Endothelial cell of umbilical vein (primary cell): ENCODE measurements at regions not wholly inside any gene's neighbourhood (a gene's known extent, or its start where the extent isn't known, plus 50 kb on each side); places are given as distances from the start of the nearest gene placed in this dataset.

Source experiments
- BruUV-seq: library from RNA; stranded (reverse); fragments of 400-500 nt; replicated peaks from 2 replicates; lab custom pipeline; 2021; lab: Mats Ljungman, UMichigan
- CTCF ChIA-PET: fragments of 300-600, 350-600 bp; sonication (Branson Sonifier 250); formaldehyde crosslinking; loops from one replicate; lab custom pipeline; 2021; ENCODE audit warnings: antibody characterized with exemption, inconsistent platforms; lab: Charles Lee
- POLR2A ChIA-PET: fragments of 300-600, 350-600 bp; sonication (Branson Sonifier 250); formaldehyde crosslinking; loops from one replicate; lab custom pipeline; 2021; ENCODE audit warnings: antibody characterized with exemption, inconsistent platforms; lab: Charles Lee
- DNase-seq: peaks from one replicate; pipeline ENCODE4 v3.0.0-alpha.2; 2011; ENCODE audit warnings: low read depth, low spot score
- FAIRE-seq: peaks from 2 replicates; lab custom pipeline; 2011; peaks lifted over from hg19 to GRCh38; lab: Jason Lieb, UNC
- H2AFZ ChIP-seq: 2 replicates; pipeline ENCODE4 v1.6.0; 2012; ENCODE audit warnings: low read depth, low read length, control low read depth, inconsistent platforms
- H3K27ac ChIP-seq: 2 replicates; pipeline ENCODE4 v1.5.1; 2011; ENCODE audit warnings: low read depth, mild to moderate bottlenecking, control low read depth, low read length, moderate library complexity; ENCODE audit not compliant: insufficient read depth
- H3K27me3 ChIP-seq, 2 experiments: 2 replicates each; pipeline versions ENCODE4 v1.6.0 to v1.6.1; 2011; ENCODE audit warnings: low read length in 2 of 2, mixed read lengths in 1 of 2; ENCODE audit not compliant: control insufficient read depth in 2 of 2, insufficient read depth in 2 of 2
- H3K36me3 ChIP-seq, 2 experiments: 2 replicates in 1 of 2; 3 replicates in 1 of 2; pipeline ENCODE4 v1.5.1; 2011; ENCODE audit warnings: low read length in 2 of 2, mild to moderate bottlenecking in 1 of 2, moderate library complexity in 1 of 2; ENCODE audit not compliant: control insufficient read depth in 2 of 2, insufficient read depth in 2 of 2; ENCODE audit errors: extremely low read depth in 1 of 2
- H3K4me1 ChIP-seq: 3 replicates; pipeline ENCODE4 v1.5.1; 2011; ENCODE audit warnings: mild to moderate bottlenecking, low read length; ENCODE audit not compliant: control insufficient read depth, insufficient read depth; ENCODE audit errors: extremely low read depth
- H3K4me2 ChIP-seq: 2 replicates; pipeline ENCODE4 v1.6.1; 2011; ENCODE audit warnings: low read length, control low read depth, mixed read lengths; ENCODE audit not compliant: insufficient read depth
- H3K4me3 ChIP-seq, 3 experiments: fragments of 200-600 bp in 1 of 3; sonication (generic), shearing (Covaris generic) in 1 of 3; replicated peaks in 1 of 3; 2 replicates each; pipeline ENCODE4 v1.5.1; 2011 to 2016; ENCODE audit warnings: control low read depth in 3 of 3, low read length in 3 of 3, mild to moderate bottlenecking in 2 of 3, inconsistent platforms in 1 of 3, low read depth in 1 of 3, moderate library complexity in 1 of 3; ENCODE audit not compliant: insufficient read depth in 1 of 3
- H3K79me2 ChIP-seq: 2 replicates; pipeline ENCODE4 v1.6.0; 2012; ENCODE audit warnings: low read length, inconsistent platforms; ENCODE audit not compliant: control insufficient read depth, insufficient read depth
- H3K9ac ChIP-seq: replicated peaks from 2 replicates; pipeline ENCODE3; 2011; ENCODE audit warnings: low read length, control low read depth; ENCODE audit not compliant: insufficient read depth; ENCODE audit errors: extremely low read depth
- H3K9me1 ChIP-seq: replicated peaks from 3 replicates; pipeline ENCODE4 v1.6.0; 2011; ENCODE audit warnings: mild to moderate bottlenecking, low read length; ENCODE audit not compliant: control insufficient read depth, insufficient read depth; ENCODE audit errors: extremely low read depth
- H3K9me3 ChIP-seq: replicated peaks from 2 replicates; pipeline ENCODE4 v1.5.1; 2012; ENCODE audit warnings: low read length, inconsistent platforms; ENCODE audit not compliant: control insufficient read depth, insufficient read depth
- H4K20me1 ChIP-seq: replicated peaks from 2 replicates; pipeline ENCODE3; 2011; ENCODE audit warnings: mild to moderate bottlenecking, low read length; ENCODE audit not compliant: control insufficient read depth, insufficient read depth; ENCODE audit errors: extremely low read depth
- EZH2 ChIP-seq: IDR thresholded peaks from 2 replicates; pipeline ENCODE4 v1.6.1; 2012; ENCODE audit warnings: borderline replicate concordance, low read depth, mild to moderate bottlenecking, moderate library complexity, low read length, inconsistent platforms; ENCODE audit not compliant: severe bottlenecking
- FOS ChIP-seq: IDR thresholded peaks from 2 replicates; pipeline ENCODE4 v1.6.1; 2011; ENCODE audit warnings: mild to moderate bottlenecking, low read length, moderate library complexity, borderline replicate concordance; ENCODE audit not compliant: insufficient read depth
- GATA2 ChIP-seq: IDR thresholded peaks from 2 replicates; pipeline ENCODE4 v1.7.0; 2011; ENCODE audit warnings: low read depth, mild to moderate bottlenecking, moderate library complexity, mixed read lengths, low read length; ENCODE audit not compliant: insufficient read length, insufficient read depth
- JUN ChIP-seq: IDR thresholded peaks from 2 replicates; pipeline ENCODE4 v1.6.1; 2011; ENCODE audit warnings: borderline replicate concordance, low read depth; ENCODE audit not compliant: insufficient read length, insufficient read depth
- MYC ChIP-seq: IDR thresholded peaks from one replicate; pipeline ENCODE4 v1.6.1; 2011; ENCODE audit warnings: mild to moderate bottlenecking, low read depth, low read length
- POLR2A ChIP-seq: IDR thresholded peaks from 2 replicates; pipeline ENCODE4 v1.6.1; 2012; ENCODE audit warnings: low read depth, mild to moderate bottlenecking, control low read depth, low read length
- POLR2AphosphoS5 ChIP-seq: IDR thresholded peaks from 2 replicates; pipeline ENCODE4 v1.6.1; 2012; ENCODE audit warnings: low read depth, mild to moderate bottlenecking, control low read depth, low read length, moderate library complexity; ENCODE audit not compliant: insufficient read depth
- dilution Hi-C: fragments of 300-500 bp; cut with MboI; formaldehyde crosslinking; loops from one replicate; pipeline ENCODE4 v1.15.0; 2019; ENCODE audit warnings: low sequenced_read_pairs; ENCODE audit not compliant: extremely low pct_ligation_motif_present
- intact Hi-C: fragments of 100-400 bp; cut with micrococcal nuclease; formaldehyde crosslinking; loops from one replicate; pipeline ENCODE4 v1.10.0; 2022
- TF ChIP-seq, protein P1 (sequence below): IDR thresholded peaks from 2 replicates; pipeline ENCODE4 v1.6.1; 2011; ENCODE audit not compliant: insufficient read depth, insufficient read length
- TF ChIP-seq, protein P2 (sequence below), 2 donors: IDR thresholded peaks; 1 replicate in 1 of 2; 2 replicates in 1 of 2; pipeline ENCODE4 v1.5.1; 2011; ENCODE audit warnings: low read length in 2 of 2, mild to moderate bottlenecking in 2 of 2, moderate library complexity in 2 of 2, control low read depth in 1 of 2, inconsistent platforms in 1 of 2, low read depth in 1 of 2; ENCODE audit not compliant: insufficient read depth in 1 of 2; ENCODE audit errors: extremely low read depth in 1 of 2

- POLR2A ChIA-PET: no interaction called here
- H3K9ac ChIP-seq: no peak overlapping the region
- H3K4me2 ChIP-seq: no peak overlapping the region
- no peak for FAIRE-seq
- no peaks in the 10 kb centered on the region for H3K4me1 ChIP-seq
- no peak overlapping the region for H3K4me3 ChIP-seq
- CTCF ChIA-PET: no interaction called here
- dilution Hi-C loops: no loop called here
- H3K79me2 ChIP-seq: no peaks in the 10 kb centered on the region
- H3K27ac ChIP-seq: no peak overlapping the region
- H3K9me3 ChIP-seq: no peaks in the 10 kb centered on the region
- H4K20me1 ChIP-seq: no peaks in the 10 kb centered on the region
- intact Hi-C loops: no loop called here
- no peak for DNase-seq
- no peak overlapping the region for H2AFZ ChIP-seq
- BruUV-seq: no TSS peak
- H3K27me3 ChIP-seq: no peaks in the 10 kb centered on the region
- H3K36me3 ChIP-seq: no peaks in the 10 kb centered on the region
- TF ChIP-seq EZH2 (no peak), POLR2AphosphoS5 (no peak), JUN (no peak), MYC (no peak), FOS (no peak), GATA2 (no peak), POLR2A (no peak)
- TF ChIP-seq, protein P1, sequence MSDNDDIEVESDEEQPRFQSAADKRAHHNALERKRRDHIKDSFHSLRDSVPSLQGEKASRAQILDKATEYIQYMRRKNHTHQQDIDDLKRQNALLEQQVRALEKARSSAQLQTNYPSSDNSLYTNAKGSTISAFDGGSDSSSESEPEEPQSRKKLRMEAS: no peak
- TF ChIP-seq, protein P2, sequence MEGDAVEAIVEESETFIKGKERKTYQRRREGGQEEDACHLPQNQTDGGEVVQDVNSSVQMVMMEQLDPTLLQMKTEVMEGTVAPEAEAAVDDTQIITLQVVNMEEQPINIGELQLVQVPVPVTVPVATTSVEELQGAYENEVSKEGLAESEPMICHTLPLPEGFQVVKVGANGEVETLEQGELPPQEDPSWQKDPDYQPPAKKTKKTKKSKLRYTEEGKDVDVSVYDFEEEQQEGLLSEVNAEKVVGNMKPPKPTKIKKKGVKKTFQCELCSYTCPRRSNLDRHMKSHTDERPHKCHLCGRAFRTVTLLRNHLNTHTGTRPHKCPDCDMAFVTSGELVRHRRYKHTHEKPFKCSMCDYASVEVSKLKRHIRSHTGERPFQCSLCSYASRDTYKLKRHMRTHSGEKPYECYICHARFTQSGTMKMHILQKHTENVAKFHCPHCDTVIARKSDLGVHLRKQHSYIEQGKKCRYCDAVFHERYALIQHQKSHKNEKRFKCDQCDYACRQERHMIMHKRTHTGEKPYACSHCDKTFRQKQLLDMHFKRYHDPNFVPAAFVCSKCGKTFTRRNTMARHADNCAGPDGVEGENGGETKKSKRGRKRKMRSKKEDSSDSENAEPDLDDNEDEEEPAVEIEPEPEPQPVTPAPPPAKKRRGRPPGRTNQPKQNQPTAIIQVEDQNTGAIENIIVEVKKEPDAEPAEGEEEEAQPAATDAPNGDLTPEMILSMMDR (IDR thresholded peaks at IDR 0.05; ENCODE audit: extremely low read depth in 1 of 2, insufficient read depth in 1 of 2, low read depth in 1 of 2, low read length in 2 of 2): no peak
- no peaks in the 10 kb centered on the region for H3K9me1 ChIP-seq
These were observed 87.9 kb downstream of the ATPSCKMT start for GRCh38 chr5:10161778-10162177.
